Hippocampal formation (tissue), 2 donors: ENCODE measurements at regions not wholly inside any gene's neighbourhood (a gene's known extent, or its start where the extent isn't known, plus 50 kb on each side); places are given as distances from the start of the nearest gene placed in this dataset.

Experiments
- DNase-seq, 2 donors: peaks; one replicate each; lab custom pipeline; 2025; lab: John Stamatoyannopoulos, UW

GRCh38 chr14:65794674-65795279, 382.2 kb downstream of the FUT8 start:
- DNase-seq = no peak

DNA sequence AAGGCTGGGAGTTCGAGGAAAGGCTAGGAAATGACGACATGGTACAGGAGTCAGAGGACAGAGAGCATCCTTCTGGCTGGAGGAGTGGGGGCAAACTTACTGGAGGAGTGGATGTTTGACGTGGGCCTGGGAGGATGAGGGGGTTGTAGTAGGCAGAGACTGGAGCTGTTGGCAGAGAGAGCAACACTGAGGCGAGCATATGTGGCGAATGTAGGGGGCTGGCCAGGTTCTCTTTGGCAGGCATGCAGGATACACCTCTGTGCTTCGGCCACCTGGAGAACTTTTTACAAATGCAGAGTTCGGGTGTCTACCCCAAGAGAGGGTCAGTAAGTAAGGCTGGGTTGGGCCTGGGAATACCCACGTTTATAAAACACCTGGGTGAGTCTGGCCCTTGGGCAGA, 385.7 kb downstream of the FUT8 start:
- DNase-seq = no peak

GRCh38 chr14:65800694-65801093, 388.2 kb downstream of the FUT8 start:
- no peak for DNase-seq

- DNase-seq = no peak
Observed at GRCh38 chr14:65802196-65802595, 389.7 kb downstream of the FUT8 start.

DNA sequence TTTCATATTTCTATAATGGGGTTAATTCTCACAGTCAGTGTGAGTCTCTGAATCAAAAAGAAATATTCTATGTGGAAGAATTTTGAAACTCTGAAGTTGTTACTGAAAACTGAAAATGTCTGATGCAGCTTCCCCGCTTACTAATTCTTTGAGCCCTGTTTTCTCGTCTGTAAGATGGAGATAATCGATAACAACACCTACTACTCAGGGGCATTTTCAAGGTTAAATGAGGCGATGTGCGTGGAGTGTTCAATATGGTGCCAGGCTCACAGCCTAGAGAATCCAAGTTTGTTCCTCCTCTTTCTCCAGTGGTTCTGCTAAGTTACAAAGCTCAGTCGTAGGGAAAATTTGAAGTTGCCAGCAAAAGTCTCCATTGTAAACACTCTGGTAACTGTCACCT, 391.4 kb downstream of the FUT8 start:
- no peak for DNase-seq

DNA sequence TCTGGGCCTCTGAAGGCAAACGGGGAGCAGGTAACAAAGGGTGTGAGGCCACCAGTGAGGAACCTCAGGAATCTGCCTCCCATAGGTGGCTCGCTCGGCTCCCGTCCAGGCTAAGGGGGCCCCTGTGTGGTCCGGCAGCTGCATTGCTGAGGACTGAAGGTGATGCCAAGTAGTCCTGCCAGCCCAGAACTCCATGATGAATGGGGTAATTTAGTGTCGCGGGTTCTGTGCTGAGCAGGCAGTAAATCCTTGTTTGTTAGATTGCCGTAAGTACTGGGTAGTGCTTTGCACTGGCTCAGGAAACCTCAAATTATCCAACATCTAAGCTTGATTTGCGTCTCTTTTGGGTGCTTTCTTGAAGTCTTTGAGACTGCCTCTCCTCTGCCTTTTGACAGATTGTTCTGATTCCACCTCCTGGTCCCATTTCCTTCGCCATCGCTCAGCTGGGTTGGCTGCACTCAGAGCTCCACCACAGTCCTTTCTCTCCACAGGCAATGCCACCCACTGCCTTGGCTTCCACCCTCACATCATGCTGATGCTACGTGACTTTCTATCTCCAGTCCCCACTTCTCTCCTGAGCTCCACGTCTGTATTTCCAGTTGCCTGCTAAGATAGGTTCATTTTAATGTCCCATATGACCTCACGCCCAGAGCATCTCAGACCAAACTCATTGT, 392.0 kb downstream of the FUT8 start:
- DNase-seq = peak in 1 of 2 donors; percentile 6

GRCh38 chr14:65805113-65805473, 392.6 kb downstream of the FUT8 start:
- no peak for DNase-seq

DNA sequence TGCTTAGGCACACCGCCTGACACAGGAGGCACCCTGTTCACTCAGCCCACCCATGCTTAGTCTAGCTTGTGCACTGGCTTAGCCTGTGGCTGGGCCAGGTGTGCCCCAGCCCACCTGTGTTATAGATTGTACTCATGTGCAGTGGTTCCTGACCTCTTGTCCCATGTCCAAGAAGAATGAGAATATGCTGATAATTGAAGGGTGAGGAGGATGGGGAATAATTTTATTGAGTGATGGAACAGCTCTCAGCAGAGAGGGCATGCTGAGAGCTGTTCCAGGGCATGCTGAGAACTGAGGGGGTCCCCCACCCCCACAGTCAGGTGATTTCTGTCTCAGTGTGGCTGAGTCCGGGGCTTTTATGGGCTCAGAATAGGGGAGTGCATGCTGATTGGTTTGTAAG, 395.9 kb downstream of the FUT8 start:
- DNase-seq = no peak

DNA sequence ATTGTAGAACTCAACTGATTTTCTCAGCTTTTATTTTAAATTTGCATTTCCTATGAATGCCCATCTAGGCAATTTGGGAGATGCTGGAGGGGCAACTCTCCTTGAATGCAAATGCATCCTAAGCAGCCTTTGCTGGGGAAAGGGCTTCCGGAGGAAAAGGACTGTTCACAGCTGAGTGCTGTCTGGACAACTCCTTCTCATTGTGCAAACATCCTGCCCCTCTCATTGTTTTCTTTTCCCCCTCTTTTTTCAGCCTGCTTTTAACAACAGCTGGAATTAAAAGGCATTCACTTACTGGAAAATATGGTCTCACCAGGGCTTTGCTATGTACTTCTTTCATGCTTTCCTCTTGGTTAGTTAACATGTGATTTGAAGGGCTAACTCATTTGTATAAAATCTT, 397.8 kb downstream of the FUT8 start:
- no peak for DNase-seq

DNA sequence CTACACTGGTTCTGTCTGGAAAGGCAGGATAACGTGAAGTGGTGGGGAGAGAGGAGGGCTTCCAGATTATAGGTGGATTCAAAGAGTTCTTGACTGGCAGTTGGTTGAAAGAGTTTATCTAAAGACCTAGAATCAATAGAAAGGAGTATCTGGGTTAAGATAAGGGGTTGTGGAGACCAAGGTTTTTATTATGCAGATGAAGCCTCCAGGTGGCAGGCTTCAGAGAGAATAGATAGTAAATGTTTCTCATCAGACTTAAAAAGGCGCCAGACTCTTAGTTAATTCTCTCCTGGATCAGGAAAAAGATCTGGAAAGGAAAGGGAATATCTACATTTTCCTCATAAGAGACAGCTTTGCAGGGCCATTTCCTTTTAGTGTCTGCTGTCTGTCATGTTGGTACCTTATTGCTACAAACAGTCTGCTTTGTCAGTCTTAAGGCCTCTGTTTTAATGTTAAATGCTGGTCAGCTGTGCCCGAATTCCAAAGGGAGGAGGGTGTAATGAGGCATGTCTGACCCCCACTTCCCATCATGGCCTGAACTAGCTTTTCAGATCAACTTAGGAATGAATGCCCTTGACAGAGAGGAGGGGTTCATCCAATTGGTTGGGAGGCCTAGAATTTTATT, 401.3 kb downstream of the FUT8 start:
- no peak for DNase-seq

DNA sequence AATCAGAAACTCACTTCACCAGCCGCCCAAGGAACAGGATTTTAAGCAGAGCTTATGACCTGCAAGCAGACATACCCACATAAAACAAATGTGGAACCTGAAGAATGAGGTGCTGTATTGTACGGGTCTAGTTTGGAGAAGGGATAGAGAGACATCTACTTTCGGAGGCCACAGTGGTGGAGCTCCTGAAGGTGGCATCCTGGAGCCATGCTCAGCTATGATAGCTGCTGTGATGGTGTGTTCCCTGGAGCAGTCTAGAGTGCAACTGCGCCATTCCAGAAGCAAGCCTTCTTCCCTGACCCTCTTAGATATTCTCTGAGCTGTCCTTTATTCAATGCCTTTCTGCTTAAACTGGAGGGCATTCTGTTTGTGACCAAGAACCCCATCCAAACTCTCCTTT, 402.6 kb downstream of the FUT8 start:
- DNase-seq = no peak

DNA sequence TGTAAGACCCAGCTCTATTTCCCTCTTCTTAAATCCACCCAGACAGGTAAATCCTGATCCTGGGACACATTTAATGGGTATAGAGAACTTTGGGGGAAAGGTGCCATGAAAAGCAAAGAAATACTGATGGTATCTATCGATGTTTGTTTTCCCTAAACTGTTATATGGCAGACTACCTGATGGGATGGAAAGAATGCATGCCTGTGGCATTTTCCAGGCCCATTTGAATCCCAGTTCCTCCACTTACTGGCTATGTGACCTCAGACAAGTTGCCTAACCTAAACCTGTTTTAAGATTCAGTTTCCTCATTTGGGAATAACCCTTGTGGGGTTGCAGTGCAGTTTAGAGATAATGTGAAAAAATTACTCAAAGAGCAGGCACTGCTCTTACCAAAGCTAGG, 404.5 kb downstream of the FUT8 start:
- no peak for DNase-seq

DNA sequence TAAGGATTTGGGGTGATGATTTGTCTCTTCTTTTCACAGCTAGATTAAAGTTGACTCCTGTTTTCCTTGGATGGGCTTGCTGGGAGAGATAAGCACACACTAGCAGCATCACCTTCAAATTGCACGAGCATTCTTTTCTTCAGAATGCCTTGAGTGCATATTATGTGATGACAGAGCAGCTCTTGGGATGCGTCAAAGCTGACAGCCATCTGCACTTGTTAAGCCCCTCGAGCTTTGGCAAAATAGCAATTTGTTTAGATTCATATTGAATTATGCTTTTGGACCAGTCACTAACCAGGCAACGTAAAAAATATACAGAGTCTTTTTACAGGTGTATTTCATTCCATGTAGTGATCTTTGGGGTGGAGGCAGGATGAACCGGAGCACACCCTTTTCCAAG, 407.0 kb downstream of the FUT8 start:
- DNase-seq = no peak

DNA sequence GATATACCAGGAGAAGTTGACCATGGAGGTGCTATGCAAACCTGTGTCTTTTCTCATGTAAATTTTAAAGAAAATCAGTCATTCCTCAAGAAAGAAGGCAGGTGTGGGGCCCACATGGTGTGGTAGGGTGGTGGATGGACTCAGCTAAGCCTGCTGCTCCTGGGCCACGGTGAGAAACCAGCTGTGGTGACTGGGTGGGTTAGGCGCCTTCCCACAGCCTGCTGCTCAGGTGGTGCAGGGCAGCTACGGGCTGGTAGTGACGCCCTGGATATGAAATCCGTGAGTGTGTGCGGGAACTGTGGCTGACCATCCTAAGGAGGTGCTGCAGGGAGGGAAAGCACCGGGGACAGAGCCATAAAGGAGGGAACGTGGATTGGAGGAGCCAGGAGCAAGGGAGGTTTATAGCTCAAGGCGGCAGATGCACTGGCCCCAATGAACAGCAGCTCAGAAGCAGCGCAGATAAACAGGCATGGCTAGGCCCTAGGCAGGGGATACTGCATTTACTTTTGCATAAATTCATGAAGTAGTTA, 408.8 kb downstream of the FUT8 start:
- DNase-seq = no peak

- peak; percentile 43 to 51 for DNase-seq
Observed at GRCh38 chr14:65824285-65824977, 411.9 kb downstream of the FUT8 start.

- no peak for DNase-seq
Observed at GRCh38 chr14:65824978-65825299, 412.4 kb downstream of the FUT8 start.

GRCh38 chr14:65826946-65827345, 414.4 kb downstream of the FUT8 start:
- DNase-seq = no peak

DNA sequence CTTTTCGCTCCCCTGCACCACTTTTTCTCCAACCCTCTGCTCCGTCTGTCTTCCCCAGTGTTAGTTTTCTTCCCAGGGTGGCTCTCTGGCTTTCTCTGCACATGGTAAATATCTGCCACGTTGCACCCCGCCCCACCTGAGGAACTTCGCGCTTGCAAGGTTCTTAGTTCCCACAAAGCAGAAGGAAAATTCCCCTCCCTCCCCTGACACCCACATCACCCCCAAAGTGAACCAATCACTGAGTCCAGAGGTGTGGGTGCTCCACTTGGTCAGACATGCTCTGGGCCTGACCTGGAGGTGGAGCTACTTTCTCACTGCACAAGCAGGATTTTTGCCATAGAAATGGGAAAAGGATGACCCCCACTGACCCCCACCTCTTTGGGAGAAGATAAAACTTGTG, 415.0 kb downstream of the FUT8 start:
- no peak for DNase-seq

DNA sequence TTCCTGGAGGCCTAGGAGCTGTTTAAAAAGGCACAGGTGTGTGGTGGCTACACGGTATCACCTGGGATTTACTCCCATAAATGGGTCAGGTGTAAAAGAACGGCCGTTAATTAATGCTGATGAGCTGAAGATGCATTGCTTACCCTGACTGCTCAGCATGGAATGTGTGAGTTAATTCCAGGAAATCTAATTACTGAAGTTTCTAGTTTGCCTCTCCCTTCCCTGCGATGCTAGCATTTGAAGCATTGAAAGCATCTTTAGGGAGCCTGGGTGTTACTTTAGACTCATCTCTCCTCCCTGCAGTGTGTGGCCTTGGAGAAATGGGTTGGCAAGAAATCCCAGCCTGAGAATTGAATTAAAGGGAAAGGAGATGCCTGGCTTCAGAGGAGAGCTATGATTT, 415.9 kb downstream of the FUT8 start:
- no peak for DNase-seq

GRCh38 chr14:65832431-65833266, 420.1 kb downstream of the FUT8 start:
- no peak for DNase-seq

DNA sequence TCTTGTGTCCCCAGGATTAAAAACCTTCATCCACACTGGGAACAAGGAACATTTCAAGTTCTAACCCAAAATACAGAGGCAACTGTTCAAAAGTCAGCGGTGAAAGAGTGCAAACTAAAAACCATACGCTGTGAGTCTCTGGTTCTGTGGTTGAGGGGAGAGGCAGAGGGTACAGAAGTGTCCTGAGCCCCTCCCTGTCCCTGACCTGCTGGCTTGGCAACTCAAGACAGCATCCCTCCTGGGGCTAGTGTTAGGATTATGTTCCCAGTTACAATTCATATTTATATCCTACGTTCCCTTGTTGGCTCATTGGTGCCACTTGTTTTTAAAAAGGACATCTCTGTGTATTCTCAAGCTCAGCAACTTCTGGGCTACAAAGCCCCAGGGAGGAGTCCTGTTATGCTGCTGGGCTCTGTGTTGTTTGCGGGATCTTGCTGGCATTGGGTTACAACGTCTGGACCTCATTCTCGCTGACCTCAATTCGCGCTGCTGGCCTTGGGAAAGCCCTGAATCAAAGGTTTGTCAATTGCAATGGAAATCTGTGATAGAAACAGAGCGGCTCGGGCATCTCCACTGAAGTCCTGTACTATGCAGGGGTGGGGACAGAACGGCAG, 420.8 kb downstream of the FUT8 start:
- no peak for DNase-seq

- no peak for DNase-seq
Observed at GRCh38 chr14:65834051-65834450, 421.5 kb downstream of the FUT8 start.
